VCaP (cell line): ENCODE measurements at regions not wholly inside any gene's neighbourhood (a gene's known extent, or its start where the extent isn't known, plus 50 kb on each side); places are given as distances from the start of the nearest gene placed in this dataset.

Source experiments
- H3K27ac ChIP-seq: fragments of 450-650 bp; 2 replicates; pipeline ENCODE4 v1.5.1; 2017
- CTCF ChIP-seq: fragments of 450-650 bp; conservative IDR thresholded peaks from 2 replicates; pipeline ENCODE4 v1.5.1; 2017; ENCODE audit warnings: mild to moderate bottlenecking, moderate library complexity

DNA sequence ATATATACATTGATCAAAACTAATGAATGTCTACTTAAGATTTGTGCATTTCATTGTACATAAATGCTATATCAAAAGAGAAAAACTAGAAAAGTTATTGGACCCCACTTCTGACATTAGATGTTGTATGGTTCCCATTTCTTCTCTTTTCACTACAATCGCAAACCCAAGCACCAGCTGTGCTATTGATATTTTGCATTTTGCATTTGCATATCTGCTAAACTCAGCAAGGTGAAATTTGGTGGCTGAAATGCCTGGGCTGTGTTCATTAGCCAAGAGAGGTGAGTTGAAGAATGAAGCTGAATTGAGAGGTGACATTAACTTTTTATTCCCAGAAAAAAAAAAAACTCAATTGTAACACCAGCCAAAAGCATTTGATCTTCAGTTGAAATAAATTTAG, 232.1 kb upstream of the TENT5A start:
- no peak overlapping the region for H3K27ac ChIP-seq
- no peak for TF ChIP-seq CTCF

GRCh38 chr6:81981812-81982211, 229.3 kb upstream of the TENT5A start:
- no peak for TF ChIP-seq CTCF
- no peak overlapping the region for H3K27ac ChIP-seq

- no peak overlapping the region for H3K27ac ChIP-seq
- no peak for TF ChIP-seq CTCF
Measured at GRCh38 chr6:81979767-81980166, 227.3 kb upstream of the TENT5A start.

DNA sequence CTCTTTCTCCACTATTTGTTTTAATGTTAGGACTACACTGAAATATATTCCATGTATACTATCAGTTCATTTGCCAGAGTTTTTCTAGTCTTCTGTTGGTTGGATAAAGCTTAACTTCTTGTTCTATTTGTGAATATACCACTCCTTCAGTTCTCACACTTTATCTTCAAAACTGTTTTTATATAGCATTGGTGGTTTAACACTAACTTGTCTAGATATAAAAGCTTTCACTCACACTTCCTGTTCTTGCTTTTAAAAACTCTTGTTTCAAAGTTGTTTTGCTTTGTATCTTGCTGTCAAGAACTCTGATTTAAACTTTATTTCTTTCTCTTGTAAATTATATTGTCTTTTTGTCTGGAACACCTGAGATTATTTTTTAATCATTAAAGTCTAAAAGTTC, 226.8 kb upstream of the TENT5A start:
- no peak overlapping the region for H3K27ac ChIP-seq
- TF ChIP-seq CTCF, result no peak

DNA sequence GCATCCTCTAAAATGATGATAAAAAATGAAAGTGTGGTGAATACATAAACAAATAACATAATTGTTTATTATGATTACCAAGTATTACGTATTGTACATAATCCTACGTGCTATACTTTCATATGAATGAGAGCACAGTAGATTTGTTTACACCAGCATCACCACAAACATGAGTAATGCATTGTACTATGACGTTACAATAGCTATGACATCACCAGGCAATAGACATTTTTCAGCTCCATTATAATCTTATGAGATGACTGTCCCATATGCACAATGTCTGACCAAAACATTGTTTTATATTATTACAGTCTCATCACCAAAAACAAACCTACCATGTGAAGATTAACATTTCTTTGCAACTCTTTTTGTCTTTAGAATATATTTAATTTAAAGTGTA, 225.7 kb upstream of the TENT5A start:
- TF ChIP-seq CTCF, result no peak
- H3K27ac ChIP-seq, result no peak overlapping the region

DNA sequence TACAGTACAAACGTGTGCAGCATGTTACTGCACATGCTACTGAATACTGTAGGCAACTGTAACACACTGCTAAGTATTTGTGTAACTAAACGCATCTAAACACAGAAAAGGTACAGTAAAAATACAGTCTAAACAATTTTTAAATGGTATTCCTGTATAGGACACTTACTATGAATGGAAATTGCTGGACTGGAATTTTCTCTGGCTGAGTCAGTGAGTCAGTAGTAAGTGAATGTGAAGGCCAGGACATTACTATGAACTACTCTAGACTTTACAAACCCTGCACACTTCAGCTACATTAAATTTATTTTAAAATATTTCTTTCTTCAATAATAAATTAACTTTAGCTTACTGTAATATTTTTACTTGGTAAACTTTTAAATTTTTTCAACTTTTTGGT, 225.0 kb upstream of the TENT5A start:
- no peak overlapping the region for H3K27ac ChIP-seq
- no peak for TF ChIP-seq CTCF

GRCh38 chr6:81969814-81970213, 217.3 kb upstream of the TENT5A start:
- TF ChIP-seq CTCF, result no peak
- no peak overlapping the region for H3K27ac ChIP-seq

DNA sequence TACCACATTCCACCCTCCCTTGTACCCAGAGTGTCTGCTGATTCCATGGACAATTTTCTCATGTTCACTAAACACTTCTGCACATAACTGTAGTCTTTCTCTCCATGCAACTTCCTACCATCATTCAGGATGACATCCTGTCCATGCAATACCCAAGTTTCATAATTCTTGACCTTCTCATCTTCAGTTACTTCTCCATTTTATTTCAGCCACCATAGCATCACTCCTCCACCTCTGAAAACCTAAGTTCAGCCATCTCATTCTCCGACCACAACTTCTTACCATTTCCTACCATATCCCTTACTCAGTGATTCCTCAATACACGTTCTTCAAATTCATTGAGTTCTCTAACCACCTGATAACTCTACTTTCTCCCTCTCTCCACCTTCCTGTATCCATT, 216.5 kb upstream of the TENT5A start:
- H3K27ac ChIP-seq, result no peak overlapping the region
- TF ChIP-seq CTCF, result no peak
